GM12878 (cell line): ENCODE measurements at regions not wholly inside any gene's neighbourhood (a gene's known extent, or its start where the extent isn't known, plus 50 kb on each side); places are given as distances from the start of the nearest gene placed in this dataset.

Experiments used
- ATAC-seq: fragments of 200-7000 bp; cut with Tn5 transposase; 3 replicates; pipeline ENCODE4 v1.9.1; 2020; ENCODE audit warnings: mild to moderate bottlenecking, moderate library complexity
- BruUV-seq: library from RNA; stranded (reverse); fragments of 400-500 nt; replicated peaks from 2 replicates; lab custom pipeline; 2021; lab: Mats Ljungman, UMichigan
- CTCF ChIA-PET: fragments of 300-600 bp; sonication (Branson Sonifier 250); formaldehyde crosslinking; extraction: SDS; loops from one replicate; lab custom pipeline; 2021; ENCODE audit warnings: inconsistent platforms; lab: Yijun Ruan, JAX
- POLR2A ChIA-PET: fragments of 350-600 bp; formaldehyde crosslinking; extraction: SDS; loops from one replicate; lab custom pipeline; 2021; ENCODE audit warnings: inconsistent platforms; lab: Charles Lee
- RAD21 ChIA-PET: fragments of 300-600 bp; sonication (Branson Sonifier 250); formaldehyde crosslinking; loops from one replicate; lab custom pipeline; 2023; ENCODE audit warnings: antibody characterized with exemption; ENCODE audit not compliant: unreplicated experiment; lab: Charles Lee
- SMC1A ChIA-PET: fragments of 300-600 bp; sonication (Branson Sonifier 250); formaldehyde crosslinking; loops from one replicate; lab custom pipeline; 2023; ENCODE audit not compliant: unreplicated experiment, uncharacterized antibody; lab: Charles Lee
- DNase-seq: peaks from one replicate; pipeline ENCODE4 v3.0.0-alpha.2; 2011; ENCODE audit warnings: low read depth, low spot score
- FAIRE-seq: peaks from 3 replicates; lab custom pipeline; 2011; peaks lifted over from hg19 to GRCh38; lab: Jason Lieb, UNC
- H2AFZ ChIP-seq: 2 replicates; pipeline ENCODE4 v1.6.0; 2011; ENCODE audit warnings: low read depth, low read length, control low read depth; ENCODE audit not compliant: control insufficient read depth
- H3K27ac ChIP-seq: 2 replicates; pipeline ENCODE4 v1.5.1; 2011; ENCODE audit warnings: control low read depth; ENCODE audit not compliant: control insufficient read depth, insufficient read depth
- H3K27me3 ChIP-seq, 2 experiments: replicated peaks in 1 of 2; 2 replicates each; pipeline versions ENCODE4 v1.6.0 to v1.6.1; 2011; ENCODE audit warnings: low read length in 1 of 2; ENCODE audit not compliant: control insufficient read depth in 2 of 2, insufficient read depth in 2 of 2
- H3K36me3 ChIP-seq, 2 experiments: 2 replicates each; pipeline ENCODE4 v1.5.1; 2011; ENCODE audit warnings: low read length in 1 of 2; ENCODE audit not compliant: control insufficient read depth in 2 of 2, insufficient read depth in 2 of 2
- H3K4me1 ChIP-seq: 2 replicates; pipeline ENCODE4 v1.6.1; 2011; ENCODE audit warnings: mild to moderate bottlenecking, low read length, moderate library complexity, mixed read lengths; ENCODE audit not compliant: control insufficient read depth, insufficient read depth
- H3K4me2 ChIP-seq: 2 replicates; pipeline ENCODE4 v1.6.0; 2011; ENCODE audit warnings: control low read depth; ENCODE audit not compliant: control insufficient read depth, insufficient read depth
- H3K4me3 ChIP-seq: fragments of 200-600 bp; sonication (generic); 2 replicates; pipeline ENCODE4 v1.5.1; 2016
- H3K79me2 ChIP-seq: 2 replicates; pipeline ENCODE4 v1.6.0; 2011; ENCODE audit warnings: low read length; ENCODE audit not compliant: control insufficient read depth, insufficient read depth
- H3K9ac ChIP-seq: 2 replicates; pipeline ENCODE4 v1.8.0; 2011; ENCODE audit warnings: low read length, control low read depth, mixed read lengths; ENCODE audit not compliant: control insufficient read depth, insufficient read depth
- H3K9me3 ChIP-seq: replicated peaks from 3 replicates; pipeline ENCODE4 v1.5.1; 2011; ENCODE audit warnings: mild to moderate bottlenecking, low read length; ENCODE audit not compliant: control insufficient read depth, insufficient read depth
- H4K20me1 ChIP-seq: 2 replicates; pipeline ENCODE4 v1.6.0; 2011; ENCODE audit not compliant: control insufficient read depth, insufficient read depth
- ASH2L ChIP-seq: fragments of 300-600, 200-600 bp; sonication (generic); IDR thresholded peaks from 2 replicates; pipeline ENCODE4 v1.6.1; 2017; ENCODE audit warnings: low read depth, mild to moderate bottlenecking, borderline replicate concordance
- ATF7 ChIP-seq: fragments of 450-650 bp; IDR thresholded peaks from 2 replicates; pipeline ENCODE4 v1.6.1; 2016; ENCODE audit warnings: low read depth, mild to moderate bottlenecking
- ETV6 ChIP-seq, 2 experiments: fragments of 450-650 bp in 1 of 2; IDR thresholded peaks in 1 of 2; conservative IDR thresholded peaks in 1 of 2; 2 replicates each; pipeline ENCODE4 v1.6.1; 2014; ENCODE audit warnings: antibody characterized with exemption in 1 of 2, borderline replicate concordance in 1 of 2, low read depth in 1 of 2, mild to moderate bottlenecking in 1 of 2, moderate library complexity in 1 of 2
- IRF4 ChIP-seq: IDR thresholded peaks from 2 replicates; pipeline ENCODE4 v1.6.1; 2011; ENCODE audit warnings: low read depth, low read length
- MYB ChIP-seq: fragments of 150-350 bp; IDR thresholded peaks from 2 replicates; pipeline ENCODE4 v1.6.1; 2014; ENCODE audit warnings: mild to moderate bottlenecking, low read depth, low read length, borderline replicate concordance
- NFIC ChIP-seq: IDR thresholded peaks from 2 replicates; pipeline ENCODE4 v1.6.1; 2012; ENCODE audit warnings: low read depth, mild to moderate bottlenecking, inconsistent platforms, low read length, moderate library complexity
- NFXL1 ChIP-seq: fragments of 450-650 bp; IDR thresholded peaks from 2 replicates; pipeline ENCODE4 v1.6.1; 2017; ENCODE audit warnings: antibody characterized with exemption, mild to moderate bottlenecking, borderline replicate concordance
- PAX8 ChIP-seq: fragments of 450-650 bp; IDR thresholded peaks from 2 replicates; pipeline ENCODE4 v1.6.1; 2017; ENCODE audit warnings: mild to moderate bottlenecking, moderate library complexity
- POLR2AphosphoS2 ChIP-seq: IDR thresholded peaks from 2 replicates; pipeline ENCODE4 v1.6.1; 2011; ENCODE audit warnings: low read depth, mild to moderate bottlenecking, low read length, improper control_type of control experiment, moderate library complexity
- SPI1 ChIP-seq: IDR thresholded peaks from 2 replicates; pipeline ENCODE4 v1.6.1; 2011; ENCODE audit warnings: low read depth, mild to moderate bottlenecking, low read length, moderate library complexity, borderline replicate concordance; ENCODE audit not compliant: insufficient read depth
- SUZ12 ChIP-seq: fragments of 200-600 bp; sonication (generic); IDR thresholded peaks from one replicate; pipeline ENCODE4 v1.6.1; 2018; ENCODE audit warnings: antibody characterized with exemption, mild to moderate bottlenecking; ENCODE audit not compliant: unreplicated experiment
- ZBED1 ChIP-seq: IDR thresholded peaks from 2 replicates; pipeline ENCODE4 v1.6.1; 2016; ENCODE audit warnings: borderline replicate concordance
- ZNF274 ChIP-seq: IDR thresholded peaks from one replicate; pipeline ENCODE4 v1.8.0; 2011; ENCODE audit not compliant: insufficient read length, insufficient read depth
- WGBS: methylation state at CpG from one replicate; pipeline ENCODE4 v1.1.6; 2016; ENCODE audit warnings: low lambda C conversion rate; ENCODE audit not compliant: insufficient replicate concordance, insufficient coverage; ENCODE audit errors: missing lambda C conversion rate; 5-methylcytosine and 5-hydroxymethylcytosine counted together
- in situ Hi-C: fragments of 300-500 bp; cut with MboI; formaldehyde crosslinking; loops from 9 replicates; pipeline ENCODE4 v1.14.3; 2018; ENCODE audit warnings: mixed read lengths
- intact Hi-C: fragments of 100-400 bp; cut with micrococcal nuclease; formaldehyde crosslinking; loops from one replicate; pipeline ENCODE4 v1.14.2; 2022; ENCODE audit not compliant: unreplicated experiment
- TF ChIP-seq, protein P1 (sequence below): fragments of 450-650 bp; IDR thresholded peaks from 2 replicates; pipeline ENCODE4 v1.6.1; 2017; ENCODE audit warnings: mild to moderate bottlenecking, moderate library complexity

DNA sequence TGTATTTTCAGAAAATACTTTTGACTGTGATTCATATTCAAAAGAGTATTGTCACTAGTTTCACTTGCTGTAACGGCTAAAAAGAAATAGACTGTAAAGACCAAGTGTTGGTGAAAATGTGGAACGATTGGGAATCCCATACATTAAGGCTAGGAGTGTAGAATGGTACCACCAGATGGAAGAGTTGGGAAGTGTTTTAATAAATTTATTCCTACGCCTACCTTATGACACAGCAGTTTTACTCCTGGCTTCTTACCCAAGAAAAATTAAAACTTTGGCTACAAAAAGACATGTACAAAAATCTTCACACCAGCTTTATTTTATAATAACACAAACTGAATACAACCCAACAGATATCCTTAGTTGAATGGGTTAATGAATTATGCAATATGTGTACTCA lies 256.2 kb downstream of the TAF11L14 start:
- H3K79me2 ChIP-seq, result no peaks in the 10 kb centered on the region
- no peaks in the 10 kb centered on the region; the same call in 2 of the 3 replicates for H3K9me3 ChIP-seq
- no peak overlapping the region for H3K9ac ChIP-seq
- no TSS peak for BruUV-seq
- DNase-seq, result no peak
- ChIA-PET SMC1A (no interaction called here), POLR2A (no interaction called here), RAD21 (no interaction called here), CTCF (no interaction called here)
- H3K4me3 ChIP-seq, result no peak overlapping the region
- H3K27me3 ChIP-seq, result no peaks in the 10 kb centered on the region
- 7% methylated on average over 3 of the region's 3 CpGs for WGBS
- no peak overlapping the region for H3K27ac ChIP-seq
- intact Hi-C loops (no loop called here), in situ Hi-C loops (no loop called here)
- ATAC-seq, result no peak
- TF ChIP-seq SPI1 (no peak), MYB (no peak), NFIC (no peak), PAX8 (no peak), SUZ12 (no peak)
- H3K36me3 ChIP-seq, result no peaks in the 10 kb centered on the region
- H3K4me2 ChIP-seq, result no peak overlapping the region
- FAIRE-seq, result no peak
- no peaks in the 10 kb centered on the region for H3K4me1 ChIP-seq
- H4K20me1 ChIP-seq, result no peaks in the 10 kb centered on the region
- no peak overlapping the region for H2AFZ ChIP-seq

DNA sequence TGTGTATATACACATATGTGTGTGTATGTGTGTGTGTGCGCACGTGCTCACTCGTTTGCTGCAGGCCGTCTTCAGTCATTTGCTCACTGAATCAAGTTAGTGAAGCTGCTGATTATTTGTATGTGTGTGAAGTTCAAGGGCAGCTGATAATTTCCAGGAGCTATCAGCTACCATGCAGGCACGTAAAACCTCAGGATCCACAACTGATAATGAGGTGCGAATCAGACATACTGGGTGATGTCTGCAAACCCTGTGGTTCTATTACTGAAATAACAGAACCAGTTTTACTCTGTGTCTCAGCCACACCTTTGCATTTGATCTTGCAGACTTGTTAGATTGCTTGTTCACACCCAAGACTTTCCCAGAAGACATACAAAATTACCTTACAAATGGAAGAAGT lies 257.6 kb downstream of the TAF11L14 start:
- ChIA-PET RAD21 (no interaction called here), SMC1A (no interaction called here), CTCF (no interaction called here), POLR2A (no interaction called here)
- Histone ChIP-seq H3K4me2 (no peak overlapping the region), H3K27ac (no peak overlapping the region), H3K9me3 (no peaks in the 10 kb centered on the region), H2AFZ (no peak overlapping the region), H3K4me3 (no peak overlapping the region), H4K20me1 (no peaks in the 10 kb centered on the region), H3K36me3 (no peaks in the 10 kb centered on the region), H3K27me3 (no peaks in the 10 kb centered on the region), H3K4me1 (no peaks in the 10 kb centered on the region), H3K79me2 (no peaks in the 10 kb centered on the region), H3K9ac (no peak overlapping the region)
- BruUV-seq, result no TSS peak
- no peak for DNase-seq
- FAIRE-seq, result no peak
- 47% methylated on average over 6 of the region's 6 CpGs for WGBS
- no peak for ATAC-seq
- intact Hi-C loops (no loop called here), in situ Hi-C loops (no loop called here)
- TF ChIP-seq POLR2AphosphoS2, result no peak
- no peak for TF ChIP-seq IRF4
- TF ChIP-seq ASH2L, result no peak
- TF ChIP-seq NFXL1, result no peak
- TF ChIP-seq, protein P1, sequence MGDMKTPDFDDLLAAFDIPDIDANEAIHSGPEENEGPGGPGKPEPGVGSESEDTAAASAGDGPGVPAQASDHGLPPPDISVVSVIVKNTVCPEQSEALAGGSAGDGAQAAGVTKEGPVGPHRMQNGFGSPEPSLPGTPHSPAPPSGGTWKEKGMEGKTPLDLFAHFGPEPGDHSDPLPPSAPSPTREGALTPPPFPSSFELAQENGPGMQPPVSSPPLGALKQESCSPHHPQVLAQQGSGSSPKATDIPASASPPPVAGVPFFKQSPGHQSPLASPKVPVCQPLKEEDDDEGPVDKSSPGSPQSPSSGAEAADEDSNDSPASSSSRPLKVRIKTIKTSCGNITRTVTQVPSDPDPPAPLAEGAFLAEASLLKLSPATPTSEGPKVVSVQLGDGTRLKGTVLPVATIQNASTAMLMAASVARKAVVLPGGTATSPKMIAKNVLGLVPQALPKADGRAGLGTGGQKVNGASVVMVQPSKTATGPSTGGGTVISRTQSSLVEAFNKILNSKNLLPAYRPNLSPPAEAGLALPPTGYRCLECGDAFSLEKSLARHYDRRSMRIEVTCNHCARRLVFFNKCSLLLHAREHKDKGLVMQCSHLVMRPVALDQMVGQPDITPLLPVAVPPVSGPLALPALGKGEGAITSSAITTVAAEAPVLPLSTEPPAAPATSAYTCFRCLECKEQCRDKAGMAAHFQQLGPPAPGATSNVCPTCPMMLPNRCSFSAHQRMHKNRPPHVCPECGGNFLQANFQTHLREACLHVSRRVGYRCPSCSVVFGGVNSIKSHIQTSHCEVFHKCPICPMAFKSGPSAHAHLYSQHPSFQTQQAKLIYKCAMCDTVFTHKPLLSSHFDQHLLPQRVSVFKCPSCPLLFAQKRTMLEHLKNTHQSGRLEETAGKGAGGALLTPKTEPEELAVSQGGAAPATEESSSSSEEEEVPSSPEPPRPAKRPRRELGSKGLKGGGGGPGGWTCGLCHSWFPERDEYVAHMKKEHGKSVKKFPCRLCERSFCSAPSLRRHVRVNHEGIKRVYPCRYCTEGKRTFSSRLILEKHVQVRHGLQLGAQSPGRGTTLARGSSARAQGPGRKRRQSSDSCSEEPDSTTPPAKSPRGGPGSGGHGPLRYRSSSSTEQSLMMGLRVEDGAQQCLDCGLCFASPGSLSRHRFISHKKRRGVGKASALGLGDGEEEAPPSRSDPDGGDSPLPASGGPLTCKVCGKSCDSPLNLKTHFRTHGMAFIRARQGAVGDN, result no peak
- no peak for TF ChIP-seq ZNF274
- TF ChIP-seq ZBED1, result no peak
- TF ChIP-seq ATF7, result no peak
- no peak for TF ChIP-seq ETV6 (conservative IDR thresholded peaks at IDR 0.05 in 1 of 2, IDR thresholded peaks at IDR 0.05 in 1 of 2; ENCODE audit: borderline replicate concordance in 1 of 2, low read depth in 1 of 2)
